H1 (cell line): ENCODE measurements at regions not wholly inside any gene's neighbourhood (a gene's known extent, or its start where the extent isn't known, plus 50 kb on each side); places are given as distances from the start of the nearest gene placed in this dataset.

Experiments used
- CTCF ChIA-PET: fragments of 300-600 bp; sonication (Branson Sonifier 250); formaldehyde crosslinking; loops from one replicate; lab custom pipeline; 2021; ENCODE audit not compliant: partially characterized antibody; lab: Charles Lee
- POLR2A ChIA-PET: fragments of 300-600 bp; sonication (Branson Sonifier 250); formaldehyde crosslinking; loops from one replicate; lab custom pipeline; 2021; ENCODE audit warnings: inconsistent platforms; ENCODE audit not compliant: partially characterized antibody; lab: Charles Lee
- DNase-seq, 2 experiments: peaks; one replicate each; pipeline versions ENCODE4 v3.0.0 to v3.0.0-alpha.2; 2010 to 2022; ENCODE audit warnings: low spot score in 2 of 2, low read depth in 1 of 2, mixed read lengths in 1 of 2
- FAIRE-seq: peaks from 2 replicates; lab custom pipeline; 2011; peaks lifted over from hg19 to GRCh38; lab: Jason Lieb, UNC
- H2AFZ ChIP-seq: 2 replicates; pipeline ENCODE4 v1.8.1; 2012; ENCODE audit warnings: low read length, inconsistent platforms
- H2AK5ac ChIP-seq: 2 replicates; pipeline ENCODE4 v1.6.1; 2013; ENCODE audit warnings: low read depth, low read length
- H2BK120ac ChIP-seq: replicated peaks from 2 replicates; pipeline ENCODE3; 2013; ENCODE audit warnings: low read depth, low read length, inconsistent platforms
- H2BK12ac ChIP-seq: 2 replicates; pipeline ENCODE4 v1.6.1; 2013; ENCODE audit warnings: low read depth, low read length
- H2BK15ac ChIP-seq: 2 replicates; pipeline ENCODE4 v1.6.1; 2013; ENCODE audit warnings: low read length
- H2BK20ac ChIP-seq: 2 replicates; pipeline ENCODE4 v1.6.1; 2013; ENCODE audit warnings: low read length
- H2BK5ac ChIP-seq: 2 replicates; pipeline ENCODE4 v1.6.1; 2013; ENCODE audit warnings: low read depth, low read length
- H3K14ac ChIP-seq: 2 replicates; pipeline ENCODE4 v1.6.1; 2013; ENCODE audit warnings: inconsistent platforms; ENCODE audit not compliant: insufficient read length
- H3K18ac ChIP-seq: 2 replicates; pipeline ENCODE4 v1.6.1; 2013; ENCODE audit warnings: low read length; ENCODE audit errors: extremely low read depth
- H3K23ac ChIP-seq: 2 replicates; pipeline ENCODE4 v1.6.1; 2013; ENCODE audit warnings: inconsistent platforms; ENCODE audit not compliant: insufficient read length
- H3K23me2 ChIP-seq: 2 replicates; pipeline ENCODE4 v1.6.1; 2013; ENCODE audit warnings: low read depth, low read length
- H3K27ac ChIP-seq: 2 replicates; pipeline ENCODE4 v1.6.1; 2011; ENCODE audit warnings: low read depth, low read length, inconsistent platforms
- H3K27me3 ChIP-seq, 4 experiments: replicated peaks in 1 of 4; 1 replicate in 1 of 4; 2 replicates in 3 of 4; pipeline versions ENCODE4 v1.6.1 to v1.8.1; 2011 to 2013; ENCODE audit warnings: low read length in 3 of 4, mild to moderate bottlenecking in 3 of 4, inconsistent platforms in 2 of 4, mixed read lengths in 2 of 4, moderate library complexity in 1 of 4; ENCODE audit not compliant: control insufficient read depth in 3 of 4, insufficient read depth in 3 of 4; ENCODE audit errors: extremely low read depth in 1 of 4
- H3K36me3 ChIP-seq, 4 experiments: 2 replicates each; pipeline versions ENCODE4 v1.6.1 to v1.8.1; 2011 to 2013; ENCODE audit warnings: mild to moderate bottlenecking in 4 of 4, low read length in 3 of 4, moderate library complexity in 2 of 4, control low read depth in 1 of 4, inconsistent platforms in 1 of 4; ENCODE audit not compliant: insufficient read depth in 4 of 4, control insufficient read depth in 2 of 4
- H3K4ac ChIP-seq: replicated peaks from 2 replicates; pipeline ENCODE3; 2013; ENCODE audit warnings: low read length, low read depth, mixed read lengths, inconsistent platforms; ENCODE audit not compliant: insufficient read length
- H3K4me1 ChIP-seq, 4 experiments: replicated peaks in 1 of 4; 1 replicate in 1 of 4; 2 replicates in 3 of 4; pipeline versions ENCODE4 v1.6.1 to v1.8.1; 2011 to 2013; ENCODE audit warnings: low read length in 3 of 4, inconsistent platforms in 2 of 4, mixed read lengths in 1 of 4; ENCODE audit not compliant: insufficient read depth in 4 of 4, control insufficient read depth in 3 of 4
- H3K4me2 ChIP-seq, 2 experiments: 2 replicates each; pipeline versions ENCODE4 v1.6.1 to v1.8.1; 2011 to 2013; ENCODE audit warnings: low read depth in 2 of 2, low read length in 2 of 2, control low read depth in 1 of 2, inconsistent platforms in 1 of 2, mild to moderate bottlenecking in 1 of 2; ENCODE audit not compliant: insufficient read depth in 1 of 2
- H3K4me3 ChIP-seq, 4 experiments: fragments of 200-600, 300-600 bp in 1 of 4; sonication (generic), shearing (Covaris generic), sonication (Bioruptor Twin) in 1 of 4; 2 replicates each; pipeline versions ENCODE4 v1.5.1 to v1.8.1; 2011 to 2016; ENCODE audit warnings: low read length in 4 of 4, low read depth in 3 of 4, control low read depth in 2 of 4, inconsistent platforms in 2 of 4, mild to moderate bottlenecking in 2 of 4, mixed read lengths in 1 of 4, moderate library complexity in 1 of 4; ENCODE audit not compliant: insufficient read depth in 2 of 4; ENCODE audit errors: extremely low read depth in 1 of 4
- H3K56ac ChIP-seq: replicated peaks from 2 replicates; pipeline ENCODE3; 2013; ENCODE audit warnings: low read depth, mild to moderate bottlenecking, mixed read lengths, low read length, inconsistent platforms; ENCODE audit not compliant: insufficient read length
- H3K79me1 ChIP-seq: 2 replicates; pipeline ENCODE4 v1.6.1; 2013; ENCODE audit warnings: low read depth, low read length, control low read depth
- H3K79me2 ChIP-seq, 2 experiments: 2 replicates each; pipeline versions ENCODE4 v1.6.1 to v1.8.1; 2012 to 2013; ENCODE audit warnings: low read length in 2 of 2, mild to moderate bottlenecking in 2 of 2, inconsistent platforms in 1 of 2; ENCODE audit not compliant: insufficient read depth in 2 of 2, control insufficient read depth in 1 of 2
- H3K9ac ChIP-seq, 4 experiments: replicated peaks in 1 of 4; 1 replicate in 1 of 4; 2 replicates in 3 of 4; pipeline versions ENCODE4 v1.6.1 to v1.8.1; 2011 to 2013; ENCODE audit warnings: low read depth in 3 of 4, low read length in 3 of 4, control low read depth in 2 of 4, mild to moderate bottlenecking in 2 of 4, moderate library complexity in 2 of 4, inconsistent platforms in 1 of 4; ENCODE audit errors: extremely low read depth in 1 of 4
- H3K9me3 ChIP-seq, 2 experiments: 2 replicates each; pipeline versions ENCODE4 v1.6.1 to v1.8.1; 2012 to 2013; ENCODE audit warnings: mild to moderate bottlenecking in 2 of 2, moderate library complexity in 2 of 2, control low read depth in 1 of 2, inconsistent platforms in 1 of 2, low read depth in 1 of 2, low read length in 1 of 2, mixed read lengths in 1 of 2; ENCODE audit not compliant: insufficient read depth in 2 of 2
- H4K20me1 ChIP-seq, 2 experiments: replicated peaks in 1 of 2; 2 replicates each; pipeline versions ENCODE3 to v1.8.1; 2011 to 2013; ENCODE audit warnings: inconsistent platforms in 2 of 2, low read length in 2 of 2, mild to moderate bottlenecking in 1 of 2; ENCODE audit not compliant: insufficient read depth in 2 of 2, control insufficient read depth in 1 of 2
- H4K5ac ChIP-seq: 2 replicates; pipeline ENCODE4 v1.6.1; 2013; ENCODE audit warnings: low read length, low read depth, mixed read lengths, inconsistent platforms; ENCODE audit not compliant: insufficient read length
- H4K8ac ChIP-seq: 2 replicates; pipeline ENCODE4 v1.8.0; 2013; ENCODE audit warnings: mild to moderate bottlenecking, moderate library complexity, low read length, inconsistent platforms; ENCODE audit not compliant: insufficient read depth; ENCODE audit errors: extremely low read depth
- H4K91ac ChIP-seq: replicated peaks from 2 replicates; pipeline ENCODE3; 2013; ENCODE audit warnings: low read length, mixed read lengths, inconsistent platforms; ENCODE audit not compliant: insufficient read length
- POLR2A ChIP-seq, 2 experiments: IDR thresholded peaks; 1 replicate in 1 of 2; 2 replicates in 1 of 2; pipeline ENCODE4 v1.6.1; 2011; ENCODE audit warnings: low read depth in 2 of 2, low read length in 2 of 2, mild to moderate bottlenecking in 2 of 2; ENCODE audit errors: control extremely low read depth in 1 of 2
- TEAD4 ChIP-seq: IDR thresholded peaks from 2 replicates; pipeline ENCODE4 v1.6.1; 2012; ENCODE audit warnings: low read depth, low read length, inconsistent platforms, mixed read lengths
- WGBS, 2 experiments: shearing (Covaris generic) in 1 of 2; methylation state at CpG; one replicate each; pipeline versions ENCODE4 v1.1.6 to v1.1.7; 2013 to 2015; ENCODE audit warnings: low lambda C conversion rate in 2 of 2, mixed read lengths in 2 of 2, inconsistent platforms in 1 of 2, low coverage in 1 of 2, missing lambda C conversion rate in 1 of 2; ENCODE audit not compliant: insufficient replicate concordance in 2 of 2, insufficient coverage in 1 of 2, insufficient read length in 1 of 2; ENCODE audit errors: extremely low coverage in 1 of 2, missing lambda C conversion rate in 1 of 2; 5-methylcytosine and 5-hydroxymethylcytosine counted together

GRCh38 chr4:138338840-138339239 is 96.7 kb upstream of the SLC7A11 start:
- H3K27me3 ChIP-seq: no peaks in the 10 kb centered on the region
- no peaks in the 10 kb centered on the region for H3K4me1 ChIP-seq
- ChIA-PET CTCF (no interaction called here), POLR2A (interaction anchor here (1.4 kb wide), 1 partner anchor 95 kb away, joined by 4 read pairs; no protein-coding TSS in a partner anchor)
- no peak overlapping the region for H2BK120ac ChIP-seq
- no peak overlapping the region for H2BK15ac ChIP-seq
- H3K4ac ChIP-seq: no peak overlapping the region
- no peaks in the 10 kb centered on the region for H3K36me3 ChIP-seq
- no peaks in the 10 kb centered on the region for H4K20me1 ChIP-seq
- no peaks in the 10 kb centered on the region for H3K79me2 ChIP-seq
- no peak overlapping the region for H3K56ac ChIP-seq
- H2AK5ac ChIP-seq: no peak overlapping the region
- no peak overlapping the region for H3K23ac ChIP-seq
- H3K4me3 ChIP-seq: no peak overlapping the region
- H3K14ac ChIP-seq: no peak overlapping the region
- no peak overlapping the region for H4K8ac ChIP-seq
- no peak overlapping the region for H2BK20ac ChIP-seq
- H3K9ac ChIP-seq: no peak overlapping the region
- H3K23me2 ChIP-seq: no peaks in the 10 kb centered on the region
- H2BK5ac ChIP-seq: no peak overlapping the region
- H3K9me3 ChIP-seq: no peaks in the 10 kb centered on the region
- TF ChIP-seq POLR2A (IDR thresholded peaks at IDR 0.05; ENCODE audit: control extremely low read depth in 1 of 2, low read depth in 2 of 2, low read length in 2 of 2) (no peak), TEAD4 (0 out of 2 replicates have a peak, but pooled peaks have one; percentile 7)
- WGBS, 2 experiments: 94% methylated on average over 2 of the region's 2 CpGs; no CpG with 5 or more reads in 1 of the 2 experiments
- H2BK12ac ChIP-seq: no peak overlapping the region
- no peak overlapping the region for H3K27ac ChIP-seq
- no peak overlapping the region for H3K18ac ChIP-seq
- H2AFZ ChIP-seq: no peak overlapping the region
- no peak overlapping the region for H4K91ac ChIP-seq
- FAIRE-seq: no peak
- H4K5ac ChIP-seq: no peak overlapping the region
- no peak for DNase-seq
- no peak overlapping the region for H3K4me2 ChIP-seq
- no peaks in the 10 kb centered on the region for H3K79me1 ChIP-seq
